Loucy (cell line): ENCODE measurements at regions not wholly inside any gene's neighbourhood (a gene's known extent, or its start where the extent isn't known, plus 50 kb on each side); places are given as distances from the start of the nearest gene placed in this dataset.

ENCODE experiments used
- EZH2phosphoT487 ChIP-seq: fragments of 200-600 bp; IDR thresholded peaks from 2 replicates; pipeline ENCODE4 v1.6.1; 2018; ENCODE audit warnings: antibody characterized with exemption, mild to moderate bottlenecking, moderate library complexity, borderline replicate concordance
- TF ChIP-seq, protein P1 (sequence below): fragments of 200-600 bp; sonication (generic); conservative IDR thresholded peaks from 2 replicates; pipeline ENCODE4 v1.5.1; 2014; ENCODE audit warnings: mild to moderate bottlenecking, antibody characterized with exemption, low read length

DNA sequence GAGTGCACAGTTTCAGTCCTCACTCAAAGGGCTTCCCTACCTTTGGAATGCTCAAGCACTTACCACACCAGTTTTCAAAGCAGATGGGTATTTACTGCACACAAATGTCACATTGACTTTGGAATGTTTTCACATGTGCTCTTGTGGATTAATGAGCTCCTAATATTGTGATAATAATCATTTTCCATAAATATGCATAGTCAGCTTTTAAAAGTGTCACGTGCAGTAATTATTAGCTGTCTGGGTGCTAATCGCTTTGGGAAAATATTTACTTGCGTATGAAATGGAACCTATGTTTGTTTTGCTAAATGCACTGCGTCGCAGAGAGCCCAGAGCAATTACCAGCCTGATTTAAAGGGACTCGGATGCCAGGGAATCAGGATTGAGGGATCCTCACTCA, 229.3 kb downstream of the SMAD2 start:
- TF ChIP-seq, protein P1, sequence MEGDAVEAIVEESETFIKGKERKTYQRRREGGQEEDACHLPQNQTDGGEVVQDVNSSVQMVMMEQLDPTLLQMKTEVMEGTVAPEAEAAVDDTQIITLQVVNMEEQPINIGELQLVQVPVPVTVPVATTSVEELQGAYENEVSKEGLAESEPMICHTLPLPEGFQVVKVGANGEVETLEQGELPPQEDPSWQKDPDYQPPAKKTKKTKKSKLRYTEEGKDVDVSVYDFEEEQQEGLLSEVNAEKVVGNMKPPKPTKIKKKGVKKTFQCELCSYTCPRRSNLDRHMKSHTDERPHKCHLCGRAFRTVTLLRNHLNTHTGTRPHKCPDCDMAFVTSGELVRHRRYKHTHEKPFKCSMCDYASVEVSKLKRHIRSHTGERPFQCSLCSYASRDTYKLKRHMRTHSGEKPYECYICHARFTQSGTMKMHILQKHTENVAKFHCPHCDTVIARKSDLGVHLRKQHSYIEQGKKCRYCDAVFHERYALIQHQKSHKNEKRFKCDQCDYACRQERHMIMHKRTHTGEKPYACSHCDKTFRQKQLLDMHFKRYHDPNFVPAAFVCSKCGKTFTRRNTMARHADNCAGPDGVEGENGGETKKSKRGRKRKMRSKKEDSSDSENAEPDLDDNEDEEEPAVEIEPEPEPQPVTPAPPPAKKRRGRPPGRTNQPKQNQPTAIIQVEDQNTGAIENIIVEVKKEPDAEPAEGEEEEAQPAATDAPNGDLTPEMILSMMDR, result no peak
- no peak for TF ChIP-seq EZH2phosphoT487
